ENCODE measurements at regions not wholly inside any gene's neighbourhood (a gene's known extent, or its start where the extent isn't known, plus 50 kb on each side); places are given as distances from the start of the nearest gene placed in this dataset.

DNA sequence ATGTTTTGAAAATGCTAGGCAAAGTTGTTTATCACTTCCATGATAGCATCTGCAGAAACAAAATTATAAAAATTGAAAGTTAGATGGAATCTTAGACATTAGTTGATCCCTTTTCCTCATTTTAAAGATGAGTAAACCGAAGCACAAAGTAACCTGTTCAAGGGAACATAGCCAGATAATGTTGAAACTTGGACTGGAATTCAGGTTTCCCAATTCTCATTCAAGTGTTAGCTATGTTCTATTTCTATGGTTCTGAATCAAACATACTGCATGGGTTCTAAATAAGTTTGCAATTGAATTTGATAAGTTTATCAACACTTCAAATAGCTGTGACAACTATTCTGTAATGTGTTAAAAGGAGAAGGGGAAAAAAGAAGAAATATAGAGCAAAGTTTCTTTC is 122.4 kb upstream of the SOX5 start:
- DNase-seq, result no peak

DNA sequence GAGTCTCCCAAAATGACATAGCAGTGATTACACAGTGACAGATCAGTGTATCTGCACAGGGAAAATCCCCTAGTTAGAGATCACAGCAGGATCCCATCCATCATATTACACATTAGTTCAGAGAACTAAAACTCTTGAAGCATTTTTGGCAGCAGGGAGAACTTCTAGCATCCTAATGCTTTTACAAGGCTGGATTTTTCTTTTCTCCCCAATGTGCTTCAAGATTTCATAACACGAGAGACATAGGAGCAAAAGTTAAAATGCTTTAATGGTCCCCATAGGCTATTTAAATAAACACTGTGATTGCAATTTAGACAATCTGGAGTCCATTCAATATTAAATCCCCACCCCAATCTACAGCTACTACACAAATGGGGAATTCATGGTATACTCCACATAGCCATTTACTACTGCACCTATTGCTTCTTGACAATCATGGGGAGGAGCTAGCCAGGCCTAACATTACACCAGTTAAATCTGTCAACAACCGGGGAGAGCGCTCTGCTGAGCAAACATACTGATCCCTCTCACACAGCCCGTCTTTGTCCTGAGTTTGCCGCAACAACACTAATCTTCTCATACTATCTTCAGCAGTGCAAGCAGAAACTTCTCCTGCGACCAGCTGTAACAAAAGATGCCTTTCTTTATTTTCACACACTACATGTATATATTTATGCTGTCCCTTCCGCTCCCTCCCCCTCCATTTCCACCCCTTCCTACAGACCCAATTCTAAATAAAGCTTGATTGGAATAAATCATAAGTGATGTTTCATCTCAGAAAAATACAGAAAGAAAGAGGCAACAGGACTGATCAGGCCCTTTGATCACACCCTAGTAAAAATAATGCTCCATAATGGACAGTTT is 120.3 kb upstream of the SOX5 start:
- no peak for DNase-seq

DNA sequence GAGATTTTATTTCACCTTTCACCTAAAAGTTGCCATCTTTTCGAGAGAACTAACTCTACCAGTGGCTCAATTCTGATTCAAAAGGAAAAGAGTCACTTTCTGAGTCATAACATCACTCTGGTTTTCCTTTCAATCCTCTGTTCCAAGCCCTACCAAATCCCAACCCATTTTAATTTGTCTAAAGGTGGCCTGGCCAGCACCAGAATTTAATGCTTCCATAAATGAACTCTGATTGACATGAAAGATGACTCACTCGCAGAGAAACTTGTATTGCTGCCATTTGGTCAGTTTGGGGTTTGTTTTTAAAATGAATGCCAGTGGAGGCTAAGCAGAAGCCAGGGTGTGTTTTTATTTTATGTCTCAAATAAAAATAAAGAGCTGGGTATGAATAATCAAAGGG is 117.4 kb upstream of the SOX5 start:
- DNase-seq, result no peak

DNA sequence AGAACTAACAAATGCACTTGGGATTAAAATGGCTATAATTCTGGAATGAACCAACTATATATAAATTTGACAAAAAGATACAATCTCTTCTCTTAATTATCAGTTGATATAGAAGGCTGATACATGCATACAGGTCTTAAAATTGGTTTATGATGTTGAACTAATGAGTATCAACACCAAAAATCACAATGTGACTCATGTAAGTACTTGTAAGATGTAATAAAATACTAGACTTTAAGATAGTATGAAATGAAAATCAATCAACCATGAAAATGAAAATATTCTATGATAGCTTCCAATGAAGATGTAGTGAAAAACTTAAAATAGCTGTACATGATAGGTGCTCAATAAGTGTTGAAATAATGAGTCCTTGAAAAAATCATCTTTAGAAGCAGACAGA is 116.6 kb upstream of the SOX5 start:
- no peak for DNase-seq

DNA sequence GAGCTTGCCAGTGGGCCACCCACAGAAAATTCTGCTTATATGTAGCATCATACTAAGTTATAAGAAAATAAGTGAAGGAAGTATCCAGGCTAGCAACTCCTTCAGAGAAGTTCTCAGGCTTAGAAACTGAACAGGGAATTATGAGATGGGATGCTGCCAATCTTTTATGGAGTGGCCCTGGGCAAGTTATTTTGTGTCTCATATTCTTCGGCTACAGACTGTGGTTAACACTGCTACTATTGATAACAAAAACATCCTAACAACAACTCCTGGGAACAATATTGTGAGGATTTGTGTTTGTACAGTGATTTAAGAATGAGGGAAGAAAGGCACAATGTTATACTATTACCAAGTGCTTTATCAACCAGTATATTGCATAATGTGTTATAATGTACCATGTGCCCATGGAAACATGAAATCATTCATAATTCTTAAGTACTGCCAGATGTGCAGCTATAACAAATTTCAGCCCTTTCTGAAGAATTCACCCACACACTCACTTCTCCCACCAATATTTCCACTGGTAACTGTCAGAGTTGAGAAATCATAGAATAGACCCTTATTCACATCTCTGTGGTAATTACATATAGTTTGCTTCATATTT is 113.3 kb upstream of the SOX5 start:
- DNase-seq, result no peak

DNA sequence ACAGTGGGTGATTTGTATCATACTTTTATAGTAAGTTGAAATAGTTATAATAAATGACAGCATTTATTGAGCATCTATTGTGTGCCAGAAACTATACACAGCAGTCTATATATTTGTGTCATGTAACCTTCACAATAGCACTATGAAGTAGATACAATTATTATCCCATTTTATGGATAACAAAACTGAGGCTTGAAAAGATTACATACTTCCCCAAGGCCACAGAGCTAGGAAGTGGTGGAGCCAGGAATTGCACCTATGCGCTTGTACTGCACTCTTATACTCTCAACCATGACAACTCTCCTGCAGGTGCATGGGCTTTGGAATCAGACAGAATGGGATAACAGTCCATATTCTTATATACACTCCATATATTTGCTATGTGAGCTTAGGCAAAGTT is 110.6 kb upstream of the SOX5 start:
- DNase-seq, result no peak

DNA sequence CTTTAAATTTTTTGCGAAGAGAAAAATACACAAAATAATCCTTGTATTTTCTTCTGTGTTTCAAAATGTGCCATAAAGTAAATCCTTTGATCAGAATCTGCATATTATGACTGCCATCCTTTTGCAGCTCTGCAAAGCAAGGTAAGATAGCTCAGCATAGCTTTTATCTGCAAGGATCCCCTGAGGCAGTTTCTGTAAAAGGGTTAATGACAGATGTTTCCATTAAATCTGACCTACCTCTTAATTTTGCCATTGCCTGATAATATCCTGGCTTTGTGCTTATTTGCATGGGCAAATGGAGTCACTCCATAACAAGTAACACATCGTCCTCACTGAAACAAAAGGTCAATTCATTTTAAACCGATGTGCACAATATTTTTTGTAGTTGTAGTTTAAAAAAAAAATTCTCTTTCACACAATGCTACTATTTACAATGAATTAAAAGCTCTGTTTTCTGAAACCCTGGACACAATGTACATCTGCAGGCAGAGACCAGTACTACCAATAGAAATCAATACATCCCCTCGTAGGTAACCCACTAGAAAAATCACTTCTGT is 108.5 kb upstream of the SOX5 start:
- no peak for DNase-seq

DNA sequence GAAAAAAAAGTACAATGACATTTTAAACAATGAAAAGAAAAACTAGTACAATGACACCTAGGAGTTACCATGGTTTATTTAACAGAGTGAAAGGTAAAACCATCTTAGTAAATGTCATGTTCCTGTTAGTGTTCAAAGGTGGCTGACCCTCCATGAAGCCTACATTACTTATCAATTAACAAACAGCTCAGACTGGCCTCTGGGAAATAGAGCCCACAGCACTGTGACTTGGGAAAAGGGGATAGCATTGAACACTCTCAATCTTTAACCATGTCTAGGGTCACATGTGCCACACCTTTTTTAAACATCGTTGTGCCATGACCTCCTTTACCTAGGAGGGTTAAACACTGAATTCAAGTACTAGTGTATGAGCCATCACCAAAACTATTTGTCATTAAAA is 106.3 kb upstream of the SOX5 start:
- no peak for DNase-seq

DNA sequence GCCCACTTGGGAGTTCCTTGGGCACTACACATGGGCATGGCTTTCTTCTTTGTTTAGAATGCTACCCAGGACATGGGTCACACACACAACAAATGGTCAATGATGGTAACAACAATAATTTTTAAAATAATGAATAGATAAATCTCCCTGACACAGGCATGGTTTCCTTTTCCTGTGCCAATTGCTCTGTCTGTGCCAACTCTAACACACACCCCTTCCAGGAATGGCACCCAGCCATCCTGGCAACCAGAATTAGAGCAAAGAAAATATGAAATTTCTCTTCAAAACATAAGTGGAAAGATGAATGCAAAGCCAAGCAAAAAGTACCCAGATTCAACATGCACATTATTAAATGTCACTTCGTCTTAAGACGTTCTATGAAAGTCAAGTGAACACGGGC is 104.9 kb upstream of the SOX5 start:
- no peak for DNase-seq

DNA sequence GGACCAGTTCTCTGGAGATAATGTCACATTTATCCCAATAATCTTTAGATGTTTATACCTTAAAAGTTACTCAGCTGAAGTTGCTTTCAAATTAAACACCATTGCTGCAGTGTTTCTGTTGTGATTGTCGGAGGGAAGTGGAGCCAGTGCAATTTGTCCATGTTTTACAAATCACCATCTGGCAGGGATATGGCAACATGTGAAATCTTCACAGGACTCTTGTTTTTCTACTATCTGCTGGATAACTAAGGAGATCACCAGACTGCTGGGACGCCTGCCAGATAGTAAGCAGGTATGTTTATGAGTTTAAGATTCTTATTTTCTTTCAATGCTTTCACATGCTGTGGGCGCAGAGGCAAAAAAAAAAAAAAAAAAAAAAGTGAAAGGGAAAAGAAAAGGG is 100.3 kb upstream of the SOX5 start:
- DNase-seq, result no peak

DNA sequence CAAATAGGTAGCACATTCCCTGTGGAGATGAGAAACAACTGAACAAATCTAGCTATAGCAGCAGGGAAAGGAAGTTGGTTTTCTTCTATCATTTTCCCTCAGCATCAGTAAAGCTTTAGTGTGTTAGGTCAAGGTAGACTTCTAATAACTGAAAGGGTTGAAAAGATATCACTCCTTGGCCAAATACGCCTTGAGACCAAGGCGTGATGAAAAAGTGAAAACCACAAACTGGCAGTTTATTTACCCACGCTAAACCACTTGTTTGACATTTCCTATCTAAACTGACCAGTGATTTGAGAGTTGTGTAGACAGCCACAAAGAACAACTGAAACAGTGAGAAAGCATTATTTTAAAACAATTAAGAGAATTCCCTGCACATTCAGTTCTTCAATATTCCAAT is 99.6 kb upstream of the SOX5 start:
- no peak for DNase-seq

DNA sequence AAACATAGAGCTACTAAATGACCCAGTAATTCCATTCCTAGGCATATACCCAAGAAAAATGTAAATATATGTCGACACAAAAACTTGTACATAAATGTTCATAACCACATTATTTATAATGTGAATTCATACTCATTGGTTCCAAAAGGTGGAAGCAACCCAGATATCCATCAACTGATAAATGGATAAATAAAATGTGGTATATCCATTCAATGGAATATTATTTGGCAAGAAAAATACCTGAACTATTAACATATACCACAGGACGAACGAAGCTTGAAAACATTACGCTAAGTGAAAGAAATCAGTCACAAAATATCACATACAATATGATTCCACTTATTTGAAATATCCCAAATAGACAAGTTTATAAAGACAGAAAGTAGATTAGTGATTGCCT is 99.0 kb upstream of the SOX5 start:
- DNase-seq, result no peak

DNA sequence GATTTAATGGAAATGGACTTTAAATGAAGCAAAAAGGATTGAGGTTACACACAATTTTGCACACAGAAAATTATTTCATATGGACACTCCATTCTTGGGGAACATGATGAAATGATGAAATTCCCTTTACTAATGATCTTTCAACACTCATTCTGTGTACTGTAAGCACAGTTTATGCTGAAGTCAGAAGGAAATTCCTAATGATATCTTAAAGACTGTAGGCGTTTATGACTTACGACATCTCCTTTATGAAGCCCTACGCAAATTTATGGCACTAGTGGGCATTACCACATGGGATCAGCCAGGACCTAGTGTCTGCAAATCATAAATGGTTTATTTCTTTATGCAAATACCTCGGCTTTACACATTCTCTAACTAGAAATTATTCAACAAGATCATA is 97.9 kb upstream of the SOX5 start:
- DNase-seq, result no peak

DNA sequence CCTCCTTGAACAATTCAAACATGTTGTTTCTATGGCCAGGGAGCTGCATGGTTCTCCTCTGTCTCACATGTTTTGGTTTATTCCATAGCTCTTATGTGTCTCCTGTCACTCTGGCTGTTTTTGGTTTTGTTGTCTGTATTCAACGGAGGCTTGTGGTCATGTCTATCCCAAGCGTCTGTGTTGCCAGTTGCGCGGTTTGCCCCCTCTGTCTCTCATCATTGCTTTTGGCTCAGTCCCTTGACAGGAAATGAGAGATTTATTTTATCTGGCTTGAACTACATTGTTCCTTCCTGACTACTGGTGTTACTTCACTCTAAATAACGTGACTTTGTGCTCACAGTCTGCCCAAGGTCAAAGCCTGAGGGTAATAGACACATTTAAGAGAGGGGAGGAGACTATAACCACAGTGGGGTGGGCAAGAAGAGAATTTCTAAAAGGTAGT is 96.4 kb upstream of the SOX5 start:
- DNase-seq, result no peak

DNA sequence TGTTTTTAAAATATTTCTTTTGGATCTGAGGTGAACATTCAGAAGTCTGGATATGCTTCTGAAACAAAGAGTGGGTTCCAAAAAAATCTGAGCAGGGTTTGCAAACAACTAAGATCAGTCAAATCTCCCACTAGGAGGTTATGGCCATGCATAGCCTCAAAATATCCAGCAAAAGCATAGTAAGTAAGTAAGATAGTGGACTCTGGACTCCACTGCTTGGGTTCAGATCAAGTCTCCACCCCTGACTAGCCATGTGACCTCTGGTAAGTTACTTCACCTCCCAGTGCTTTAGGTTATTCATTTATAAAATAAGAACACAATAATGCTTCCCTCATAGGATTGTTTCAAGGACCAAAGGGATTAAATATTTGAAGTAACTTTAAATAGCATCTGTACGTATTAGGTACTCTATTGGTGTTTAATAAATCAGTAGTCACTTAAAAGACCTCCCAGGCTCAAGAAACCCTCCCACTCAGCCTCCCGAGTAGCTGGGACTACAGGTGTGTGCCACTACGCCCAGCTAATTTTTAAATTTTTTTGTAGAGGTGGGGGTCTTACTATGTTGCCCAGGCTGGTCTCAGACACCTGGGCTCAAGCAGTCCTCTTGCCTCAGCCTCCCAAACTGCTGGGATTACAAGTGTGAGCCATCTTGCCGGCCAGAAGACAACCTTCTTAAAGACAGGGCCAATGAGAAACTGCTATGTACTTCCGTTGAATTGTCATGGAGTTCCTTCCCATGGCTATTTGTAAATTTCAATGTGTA is 95.7 kb upstream of the SOX5 start:
- no peak for DNase-seq

DNA sequence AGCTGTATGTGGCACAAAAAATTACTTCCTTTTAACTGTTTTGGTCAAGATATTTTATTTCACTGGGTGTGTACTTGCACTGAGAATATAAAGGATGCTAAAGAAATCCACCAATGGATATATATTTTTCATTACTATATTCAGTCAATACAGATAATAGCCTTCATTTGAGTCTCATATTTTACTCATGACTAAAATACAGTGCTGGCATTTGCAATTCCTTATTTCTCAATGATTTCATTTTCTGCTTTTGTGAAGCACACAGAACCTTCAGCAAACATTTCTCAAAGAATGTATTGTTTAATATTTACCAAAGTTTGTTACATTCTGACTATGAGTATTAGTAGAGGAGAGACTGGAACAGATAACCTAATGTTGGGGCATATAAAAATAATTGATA is 93.2 kb upstream of the SOX5 start:
- DNase-seq, result no peak

DNA sequence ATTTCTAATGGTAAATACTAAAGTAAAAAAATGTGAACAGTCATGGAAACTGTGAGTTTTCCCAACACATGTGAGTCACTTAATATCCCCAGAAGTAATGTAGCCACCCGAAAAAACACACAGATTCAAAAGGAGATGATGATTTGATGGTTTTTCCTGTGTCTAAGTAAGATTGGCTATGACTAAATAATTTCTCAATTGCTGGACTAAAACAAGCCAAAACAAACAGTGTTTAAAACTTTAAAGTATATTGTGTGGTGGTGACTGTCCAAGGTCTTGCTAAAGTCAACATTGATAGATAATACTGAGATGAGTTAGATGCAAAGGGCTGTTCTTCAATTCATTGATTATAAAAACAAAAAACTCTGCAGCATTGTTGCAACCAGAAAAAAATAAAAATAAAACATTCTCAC is 89.6 kb upstream of the SOX5 start:
- DNase-seq, result no peak

DNA sequence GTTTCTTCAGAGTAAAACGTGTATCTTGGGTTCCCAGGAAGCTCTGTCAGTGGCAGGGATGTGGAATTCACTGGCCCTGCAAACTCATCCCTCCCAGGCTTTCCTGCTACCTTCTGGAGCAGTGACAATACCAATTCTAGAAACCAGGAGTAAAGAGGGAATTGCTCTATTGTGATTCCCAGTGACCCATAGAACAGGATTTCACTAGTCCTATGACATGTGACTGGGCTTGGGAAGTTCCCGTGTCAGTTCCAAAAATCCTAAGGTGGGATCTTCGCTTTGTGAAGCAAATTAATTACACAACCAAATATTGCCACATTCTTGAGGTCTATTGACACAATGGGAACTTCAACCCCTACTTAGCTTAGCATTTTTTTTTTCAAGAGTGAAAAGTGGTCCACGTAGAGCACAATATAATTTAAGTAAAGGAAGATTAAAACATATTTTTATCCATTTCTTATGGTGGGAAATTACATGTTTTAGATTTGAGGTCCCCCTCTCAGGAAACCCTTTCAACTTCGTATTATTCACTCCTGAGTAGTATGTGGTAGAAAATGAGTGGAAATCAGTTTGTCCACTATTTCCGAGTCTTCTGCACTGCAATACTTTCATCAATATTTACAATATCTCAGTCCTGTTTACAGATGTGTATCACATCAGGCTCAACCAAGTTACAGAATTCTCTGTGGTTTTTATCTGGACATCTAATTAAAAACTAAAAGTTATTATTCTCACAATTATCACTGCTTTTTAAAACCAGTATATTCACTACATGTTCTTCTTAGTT is 88.9 kb upstream of the SOX5 start:
- DNase-seq, result no peak

DNA sequence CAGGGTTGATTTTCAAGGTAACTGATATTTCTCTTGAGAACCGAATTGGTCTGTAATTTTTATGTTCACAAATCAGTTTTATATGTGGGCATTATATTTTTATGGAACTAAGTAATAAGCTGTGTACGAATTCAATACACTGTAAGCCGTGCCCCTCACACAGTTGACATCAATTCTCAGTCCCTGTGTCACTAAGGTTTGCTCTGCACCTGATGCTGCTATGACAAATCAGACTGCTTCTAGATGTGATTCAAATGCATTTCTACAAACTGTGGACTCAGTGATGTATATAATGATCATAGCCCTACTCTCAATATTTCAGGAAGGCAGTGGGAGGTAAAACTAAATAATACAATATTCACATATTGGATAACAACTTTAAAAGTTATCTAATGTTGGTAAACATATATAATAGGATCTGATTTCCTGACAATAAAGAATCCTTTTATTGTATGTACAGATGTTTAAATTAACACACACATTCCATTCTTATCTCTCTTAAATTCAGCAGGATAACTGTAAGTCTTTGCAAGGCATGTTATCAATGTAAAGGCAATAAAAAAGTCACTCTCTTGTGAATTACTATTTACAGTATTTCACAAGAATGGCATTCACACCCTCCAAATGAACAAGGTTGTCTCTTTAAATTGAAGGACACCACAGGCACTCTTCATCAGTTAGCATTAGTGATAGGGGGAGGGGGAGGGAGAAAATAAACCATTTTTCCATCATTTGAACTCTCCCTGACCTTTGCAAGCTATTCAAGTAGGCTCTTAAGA is 87.2 kb upstream of the SOX5 start:
- no peak for DNase-seq

DNA sequence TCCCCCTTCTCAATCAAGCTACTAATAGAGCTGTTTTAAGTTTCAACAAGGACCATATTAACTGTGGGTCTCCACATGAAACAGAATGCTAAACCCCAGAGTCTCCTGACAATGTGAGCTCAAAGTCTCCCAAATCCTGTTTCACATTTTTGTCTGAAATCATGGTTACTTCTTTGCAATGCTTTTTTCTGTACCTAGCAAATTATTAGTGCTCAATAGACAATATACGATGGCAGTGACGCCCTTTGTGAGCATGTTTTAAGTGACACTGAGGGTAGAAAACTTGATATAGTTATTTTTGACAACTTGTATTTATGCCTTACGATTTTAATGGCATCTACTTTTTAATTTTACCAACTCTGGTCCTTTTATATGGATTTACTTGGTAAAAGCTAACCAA is 85.4 kb upstream of the SOX5 start:
- DNase-seq, result no peak

DNA sequence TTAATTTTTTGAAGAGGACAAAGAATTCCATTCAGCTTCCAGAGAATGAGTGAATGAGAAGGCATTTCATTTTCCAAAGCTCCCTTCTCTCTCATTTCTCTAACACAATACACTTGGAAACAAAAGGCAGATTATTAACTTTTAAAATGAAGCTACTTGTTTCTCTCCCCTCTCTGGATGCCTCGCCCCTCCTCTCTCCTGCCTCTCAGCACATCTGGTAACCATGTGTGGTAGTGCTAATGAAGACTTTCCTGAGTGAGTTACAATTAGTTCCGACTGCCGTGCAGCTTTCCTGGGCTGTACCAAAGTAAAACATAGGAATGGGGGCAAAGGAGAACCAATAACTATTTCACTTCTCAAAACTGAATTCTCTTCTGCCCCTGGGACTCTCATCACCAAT is 84.7 kb upstream of the SOX5 start:
- DNase-seq, result no peak

DNA sequence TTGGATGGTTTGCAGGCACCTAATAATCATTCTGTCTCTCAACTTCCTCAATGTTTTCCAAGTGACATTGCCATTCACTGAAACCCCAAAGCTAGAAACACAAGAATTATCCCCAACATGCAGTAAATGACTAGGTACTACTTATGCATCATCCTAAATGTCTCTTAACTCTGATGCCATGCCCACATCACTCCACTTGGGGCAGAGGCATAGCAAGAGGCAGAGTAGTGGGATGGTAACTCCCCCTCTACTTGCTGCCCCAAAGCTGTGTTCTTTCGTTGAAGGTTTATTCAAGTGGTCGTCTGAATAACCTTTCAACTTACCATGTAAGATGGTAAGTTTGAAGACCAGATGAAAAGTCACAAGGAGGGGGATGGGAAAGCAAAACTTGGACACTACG is 77.9 kb upstream of the SOX5 start:
- no peak for DNase-seq
